Heart left ventricle (tissue), 13 donors: ENCODE measurements at regions not wholly inside any gene's neighbourhood (a gene's known extent, or its start where the extent isn't known, plus 50 kb on each side); places are given as distances from the start of the nearest gene placed in this dataset.

ENCODE experiments used
- CTCF ChIP-seq, 12 donors: fragments of 200-600 bp; sonication (generic) in 4 of 12; IDR thresholded peaks; one replicate each; pipeline versions ENCODE4 v1.5.0 to v1.8.0; 2018 to 2022; ENCODE audit warnings: antibody characterized with exemption in 12 of 12, mild to moderate bottlenecking in 5 of 12
- POLR2A ChIP-seq, 2 donors: fragments of 450-650 bp; IDR thresholded peaks; one replicate each; pipeline ENCODE4 v1.6.1; 2017; ENCODE audit warnings: antibody characterized with exemption in 2 of 2, mild to moderate bottlenecking in 2 of 2, moderate library complexity in 2 of 2
- donor health status: ischemic (EF 13 %, LVEDD 7.1; RV severe dilation, severe dysfunction).
- donor health status: DM: no; HTN: yes; CAD: no.
- donor health status: DM: no; HTN: no; CAD: no.
- donor health status: ischemic (EF 25% LVEDD 6.9; RV normal size, moderate dysfunction).
- donor health status: ischemic (EF 25% LVEDD 5.7; RV mildly dilated, moderate dysfunction).
- donor health status: ischemic (EF 35%, LVEDD 5.7; RV mildly dilated, moderate dysfunction).
- donor health status: nonischemic (EF 11% LVEDD 7.7; RV severe dilation, severe dysfunction).
- donor health status: DM: yes; HTN: yes; CAD: no.
- donor health status: PGD.
- donor health status: ischemic (EF 29% LVEDD 5.4; RV normal size, mild dysfunction).
- donor health status: nonischemic (EF 23%, LVEDD 6.1; RV moderate dilation, normal function).

- TF ChIP-seq CTCF (IDR thresholded peaks at IDR 0.05) (no peak), POLR2A (IDR thresholded peaks at IDR 0.05) (no peak)
Measured at GRCh38 chr13:77975358-77976042, 56.9 kb upstream of the EDNRB start.
